Esophagus squamous epithelium (tissue), 5 donors: ENCODE measurements at regions not wholly inside any gene's neighbourhood (a gene's known extent, or its start where the extent isn't known, plus 50 kb on each side); places are given as distances from the start of the nearest gene placed in this dataset.

Source experiments
- DNase-seq: peaks from one replicate; lab custom pipeline; 2025; lab: John Stamatoyannopoulos, UW
- H3K27ac ChIP-seq, 4 donors: fragments of 200-600 bp; sonication (generic); one replicate each; pipeline ENCODE4 v1.5.1; 2016 to 2019; ENCODE audit warnings: mild to moderate bottlenecking in 1 of 4
- H3K27me3 ChIP-seq, 4 donors: fragments of 200-600 bp; sonication (generic); 1 replicate in 3 of 4; 2 replicates in 1 of 4; pipeline versions ENCODE4 v1.5.1 to v1.6.0; 2017 to 2021; ENCODE audit warnings: antibody characterized with exemption in 1 of 4
- H3K36me3 ChIP-seq, 3 donors: fragments of 200-600 bp; sonication (generic); one replicate each; pipeline ENCODE4 v1.5.1; 2016 to 2019
- H3K4me1 ChIP-seq, 3 donors: fragments of 200-600 bp; sonication (generic); one replicate each; pipeline ENCODE4 v1.5.1; 2017 to 2019
- H3K4me3 ChIP-seq, 4 donors: fragments of 200-600 bp; sonication (generic); 1 replicate in 3 of 4; 2 replicates in 1 of 4; pipeline ENCODE4 v1.5.1; 2016 to 2019; ENCODE audit warnings: mild to moderate bottlenecking in 2 of 4, moderate library complexity in 1 of 4
- H3K9me3 ChIP-seq, 3 donors: fragments of 200-600 bp; sonication (generic); one replicate each; pipeline ENCODE4 v1.5.1; 2016 to 2019
- CTCF ChIP-seq, 6 experiments: fragments of 450-650 bp in 4 of 6; fragments of 200-600 bp in 2 of 6; sonication (generic) in 2 of 6; IDR thresholded peaks; one replicate each; pipeline ENCODE4 v1.5.1; 2016 to 2019; ENCODE audit warnings: antibody characterized with exemption in 6 of 6, mild to moderate bottlenecking in 4 of 6, moderate library complexity in 4 of 6
- POLR2A ChIP-seq, 4 donors: fragments of 450-650 bp; IDR thresholded peaks; one replicate each; pipeline ENCODE4 v1.6.1; 2017; ENCODE audit warnings: antibody characterized with exemption in 4 of 4, mild to moderate bottlenecking in 4 of 4, moderate library complexity in 3 of 4
- WGBS, 2 donors: methylation state at CpG; one replicate each; pipeline ENCODE4 v1.1.5; 2018; 5-methylcytosine and 5-hydroxymethylcytosine counted together
- intact Hi-C: fragments of 100-400 bp; cut with DNase I; formaldehyde crosslinking; loops from one replicate; pipeline ENCODE4 v1.15.0; 2022
- donor health status: DM: yes; HTN: yes; CAD: no.

GRCh38 chr18:11412811-11413210, 196.6 kb upstream of the SLC35G4 start:
- Histone ChIP-seq H3K27me3 (no peaks in the 10 kb centered on the region), H3K36me3 (no peaks in the 10 kb centered on the region), H3K9me3 (no peaks in the 10 kb centered on the region), H3K4me3 (no peak overlapping the region), H3K4me1 (no peaks in the 10 kb centered on the region), H3K27ac (no peak overlapping the region)
- DNase-seq: no peak
- intact Hi-C loops: no loop called here
- TF ChIP-seq POLR2A (IDR thresholded peaks at IDR 0.05) (no peak), CTCF (IDR thresholded peaks at IDR 0.05) (no peak)
- WGBS, 2 donors: 58 to 66% methylated on average over 5 of the region's 5 CpGs

- H3K36me3 ChIP-seq: no peaks in the 10 kb centered on the region
Measured at GRCh38 chr18:11411048-11411447, 198.3 kb upstream of the SLC35G4 start.

GRCh38 chr18:11408555-11409065, 200.8 kb upstream of the SLC35G4 start:
- H3K4me3 ChIP-seq: no peak overlapping the region
- H3K36me3 ChIP-seq: no peaks in the 10 kb centered on the region
- no peaks in the 10 kb centered on the region for H3K4me1 ChIP-seq
- WGBS, 2 donors: 38 to 53% methylated on average over 3 of the region's 3 CpGs
- no peaks in the 10 kb centered on the region for H3K9me3 ChIP-seq
- TF ChIP-seq POLR2A (IDR thresholded peaks at IDR 0.05) (no peak), CTCF (IDR thresholded peaks at IDR 0.05) (no peak)
- intact Hi-C loops: no loop called here
- no peaks in the 10 kb centered on the region for H3K27me3 ChIP-seq
- H3K27ac ChIP-seq: no peak overlapping the region
- no peak for DNase-seq

More at GRCh38 chr18:11411048-11411447, 198.3 kb upstream of the SLC35G4 start:
- H3K4me1 ChIP-seq: no peaks in the 10 kb centered on the region
- H3K9me3 ChIP-seq: no peaks in the 10 kb centered on the region
- TF ChIP-seq CTCF (IDR thresholded peaks at IDR 0.05) (no peak), POLR2A (IDR thresholded peaks at IDR 0.05) (no peak)
- H3K4me3 ChIP-seq: no peak overlapping the region
- no peak overlapping the region for H3K27ac ChIP-seq
- intact Hi-C loops: no loop called here
- no peak for DNase-seq
- no peaks in the 10 kb centered on the region for H3K27me3 ChIP-seq

- H3K27me3 ChIP-seq: no peaks in the 10 kb centered on the region
- WGBS, 2 donors: 53 to 59% methylated on average over 3 of the region's 3 CpGs
- H3K27ac ChIP-seq: no peak overlapping the region
- no peaks in the 10 kb centered on the region for H3K36me3 ChIP-seq
- no peak for DNase-seq
- intact Hi-C loops: no loop called here
- H3K4me1 ChIP-seq: no peaks in the 10 kb centered on the region
- TF ChIP-seq POLR2A (IDR thresholded peaks at IDR 0.05) (no peak), CTCF (IDR thresholded peaks at IDR 0.05) (no peak)
- no peak overlapping the region for H3K4me3 ChIP-seq
- H3K9me3 ChIP-seq: no peaks in the 10 kb centered on the region
Measured at GRCh38 chr18:11407940-11408339, 201.5 kb upstream of the SLC35G4 start.

- DNase-seq: no peak
- Histone ChIP-seq H3K9me3 (no peaks in the 10 kb centered on the region), H3K27ac (no peak overlapping the region), H3K4me3 (no peak overlapping the region), H3K36me3 (no peaks in the 10 kb centered on the region), H3K4me1 (no peaks in the 10 kb centered on the region), H3K27me3 (no peaks in the 10 kb centered on the region)
- intact Hi-C loops: no loop called here
- WGBS, 2 donors: 78 to 79% methylated on average over 5 of the region's 5 CpGs
- TF ChIP-seq CTCF (IDR thresholded peaks at IDR 0.05): no peak
- TF ChIP-seq POLR2A (IDR thresholded peaks at IDR 0.05): no peak
Measured at GRCh38 chr18:11405804-11406203, 203.6 kb upstream of the SLC35G4 start.
